ENCODE measurements at regions not wholly inside any gene's neighbourhood (a gene's known extent, or its start where the extent isn't known, plus 50 kb on each side); places are given as distances from the start of the nearest gene placed in this dataset.

GRCh38 chr12:91523831-91524230, 341.2 kb upstream of the DCN start:
- no peak for DNase-seq (ENCODE audit: low read depth)
- no peak overlapping the region for H3K4me3 ChIP-seq (ENCODE audit: low read depth, low read length)
- no peak for TF ChIP-seq CTCF (IDR thresholded peaks at IDR 0.05; ENCODE audit: control insufficient read depth, extremely low read depth, insufficient read depth)

GRCh38 chr12:91516695-91517047, 334.1 kb upstream of the DCN start:
- no peak for DNase-seq (ENCODE audit: low read depth)
- TF ChIP-seq CTCF (IDR thresholded peaks at IDR 0.05; ENCODE audit: control insufficient read depth, extremely low read depth, insufficient read depth) = no peak
- H3K4me3 ChIP-seq (ENCODE audit: low read depth, low read length) = no peak overlapping the region

GRCh38 chr12:91515944-91516694, 333.5 kb upstream of the DCN start:
- no peak for TF ChIP-seq CTCF (IDR thresholded peaks at IDR 0.05; ENCODE audit: control insufficient read depth, extremely low read depth, insufficient read depth)
- H3K4me3 ChIP-seq (ENCODE audit: low read depth, low read length) = no peak overlapping the region
- DNase-seq (ENCODE audit: low read depth) = no peak

GRCh38 chr12:91513313-91513712, 330.7 kb upstream of the DCN start:
- DNase-seq (ENCODE audit: low read depth) = no peak
- TF ChIP-seq CTCF (IDR thresholded peaks at IDR 0.05; ENCODE audit: control insufficient read depth, extremely low read depth, insufficient read depth) = no peak
- no peak overlapping the region for H3K4me3 ChIP-seq (ENCODE audit: low read depth, low read length)

GRCh38 chr12:91511795-91512420, 329.3 kb upstream of the DCN start:
- H3K4me3 ChIP-seq (ENCODE audit: low read depth, low read length) = no peak overlapping the region
- TF ChIP-seq CTCF (IDR thresholded peaks at IDR 0.05; ENCODE audit: control insufficient read depth, extremely low read depth, insufficient read depth) = no peak
- DNase-seq (ENCODE audit: low read depth) = no peak

- DNase-seq (ENCODE audit: low read depth) = no peak
- no peak overlapping the region for H3K4me3 ChIP-seq (ENCODE audit: low read depth, low read length)
- no peak for TF ChIP-seq CTCF (IDR thresholded peaks at IDR 0.05; ENCODE audit: control insufficient read depth, extremely low read depth, insufficient read depth)
These were observed 325.1 kb upstream of the DCN start for GRCh38 chr12:91507754-91508153.

GRCh38 chr12:91506452-91506851, 323.8 kb upstream of the DCN start:
- TF ChIP-seq CTCF (IDR thresholded peaks at IDR 0.05; ENCODE audit: control insufficient read depth, extremely low read depth, insufficient read depth) = no peak
- no peak for DNase-seq (ENCODE audit: low read depth)
- H3K4me3 ChIP-seq (ENCODE audit: low read depth, low read length) = no peak overlapping the region
